GM10266 (cell line): ENCODE measurements at regions not wholly inside any gene's neighbourhood (a gene's known extent, or its start where the extent isn't known, plus 50 kb on each side); places are given as distances from the start of the nearest gene placed in this dataset.

Experiments used
- DNase-seq: peaks from one replicate; pipeline ENCODE4 v3.0.0; 2012; ENCODE audit errors: extremely low spot score
- TF ChIP-seq, protein P1 (sequence below): IDR thresholded peaks from 2 replicates; pipeline ENCODE4 v1.5.1; 2012; ENCODE audit warnings: mild to moderate bottlenecking, low read depth; ENCODE audit not compliant: control insufficient read depth, insufficient read depth; ENCODE audit errors: missing control alignments

DNA sequence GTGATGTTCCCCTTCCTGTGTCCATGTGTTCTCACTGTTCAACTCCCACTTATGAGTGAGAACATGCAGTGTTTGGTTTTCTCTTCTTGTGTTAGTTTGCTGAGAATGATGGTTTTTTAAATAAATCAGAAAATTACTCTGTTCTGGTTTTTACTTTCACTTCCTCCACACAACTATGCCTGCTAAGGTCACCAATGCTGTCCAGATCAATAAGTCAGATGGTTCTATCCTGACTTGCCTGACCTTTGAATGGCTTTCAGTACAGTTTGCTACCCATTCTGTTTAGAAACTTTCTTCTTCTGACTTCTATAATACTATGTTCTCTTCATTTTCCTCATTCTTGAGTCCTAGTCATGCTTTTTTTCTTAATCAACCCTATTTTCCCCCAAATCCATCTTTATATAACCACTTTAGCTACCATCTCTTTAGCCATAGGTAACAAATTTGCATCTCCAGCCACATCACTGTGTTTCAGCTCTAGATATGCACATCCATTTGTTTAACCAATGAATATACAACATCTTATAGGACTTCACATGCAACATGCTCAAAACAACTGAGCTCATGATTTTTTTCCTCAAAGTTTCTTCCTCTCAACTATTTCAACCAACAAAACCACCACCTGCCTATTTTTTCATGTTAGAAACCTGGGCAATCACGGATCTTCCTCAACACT lies 58.8 kb upstream of the SLC38A11 start:
- no peak for DNase-seq
- TF ChIP-seq, protein P1, sequence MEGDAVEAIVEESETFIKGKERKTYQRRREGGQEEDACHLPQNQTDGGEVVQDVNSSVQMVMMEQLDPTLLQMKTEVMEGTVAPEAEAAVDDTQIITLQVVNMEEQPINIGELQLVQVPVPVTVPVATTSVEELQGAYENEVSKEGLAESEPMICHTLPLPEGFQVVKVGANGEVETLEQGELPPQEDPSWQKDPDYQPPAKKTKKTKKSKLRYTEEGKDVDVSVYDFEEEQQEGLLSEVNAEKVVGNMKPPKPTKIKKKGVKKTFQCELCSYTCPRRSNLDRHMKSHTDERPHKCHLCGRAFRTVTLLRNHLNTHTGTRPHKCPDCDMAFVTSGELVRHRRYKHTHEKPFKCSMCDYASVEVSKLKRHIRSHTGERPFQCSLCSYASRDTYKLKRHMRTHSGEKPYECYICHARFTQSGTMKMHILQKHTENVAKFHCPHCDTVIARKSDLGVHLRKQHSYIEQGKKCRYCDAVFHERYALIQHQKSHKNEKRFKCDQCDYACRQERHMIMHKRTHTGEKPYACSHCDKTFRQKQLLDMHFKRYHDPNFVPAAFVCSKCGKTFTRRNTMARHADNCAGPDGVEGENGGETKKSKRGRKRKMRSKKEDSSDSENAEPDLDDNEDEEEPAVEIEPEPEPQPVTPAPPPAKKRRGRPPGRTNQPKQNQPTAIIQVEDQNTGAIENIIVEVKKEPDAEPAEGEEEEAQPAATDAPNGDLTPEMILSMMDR, result no peak

DNA sequence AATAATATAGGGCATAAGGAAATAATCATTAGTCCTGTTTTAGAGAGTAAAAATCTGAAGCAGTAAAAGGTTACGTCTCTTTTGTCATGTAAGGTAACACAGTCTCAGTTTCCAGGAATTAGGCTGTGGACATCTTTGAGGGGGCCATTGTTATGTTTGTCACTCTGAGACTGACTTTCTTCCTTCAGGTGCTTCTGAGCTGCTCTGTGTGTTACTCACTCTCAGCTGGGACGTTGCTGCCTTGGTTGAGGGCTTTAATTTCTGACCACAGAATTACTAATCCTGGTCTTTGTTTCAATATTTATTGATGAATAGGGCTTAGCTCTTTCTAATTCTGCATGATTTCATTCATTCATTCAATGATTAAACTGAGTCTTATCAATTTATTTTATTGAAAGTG lies 55.9 kb upstream of the SLC38A11 start:
- no peak for DNase-seq
- TF ChIP-seq, protein P1, result no peak

DNA sequence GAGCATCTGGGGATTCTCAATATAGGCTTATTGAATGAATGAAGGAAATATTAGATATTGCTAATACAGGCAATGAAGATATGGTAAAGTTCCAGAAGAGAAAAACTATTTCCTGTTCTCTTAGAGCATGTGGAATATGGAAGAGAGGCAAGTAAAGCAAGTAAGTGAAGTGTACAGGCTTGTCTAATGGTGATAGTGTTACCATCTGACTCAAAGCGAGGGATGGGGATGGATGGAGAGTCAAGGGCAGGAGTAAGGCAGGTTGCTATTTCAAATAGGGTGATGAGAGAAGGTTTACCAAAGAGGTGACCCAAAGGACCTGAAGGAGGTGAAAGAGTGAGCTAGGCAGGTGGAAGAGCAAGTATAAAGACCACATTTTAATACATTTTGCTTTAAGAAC lies 55.2 kb upstream of the SLC38A11 start:
- TF ChIP-seq, protein P1, result no peak
- no peak for DNase-seq

DNA sequence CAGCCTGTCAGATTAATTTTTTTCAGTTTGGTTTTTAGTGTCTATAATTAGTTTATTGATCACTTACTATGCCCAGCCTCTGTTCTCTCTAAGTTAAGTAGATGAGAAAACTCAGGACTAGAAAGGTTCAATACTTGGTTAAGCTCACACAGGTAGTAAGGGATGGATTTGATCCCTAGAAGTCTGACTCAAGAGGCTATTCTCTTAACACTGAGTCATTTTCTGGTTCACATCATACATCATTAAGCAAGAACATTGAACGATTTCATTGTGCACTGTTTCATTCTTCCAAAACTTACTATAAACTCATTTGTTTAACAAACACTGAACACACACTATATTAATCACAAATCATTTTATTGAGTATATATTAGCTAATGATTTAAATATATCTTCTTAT lies 54.1 kb upstream of the SLC38A11 start:
- TF ChIP-seq, protein P1, result no peak
- DNase-seq, result no peak

DNA sequence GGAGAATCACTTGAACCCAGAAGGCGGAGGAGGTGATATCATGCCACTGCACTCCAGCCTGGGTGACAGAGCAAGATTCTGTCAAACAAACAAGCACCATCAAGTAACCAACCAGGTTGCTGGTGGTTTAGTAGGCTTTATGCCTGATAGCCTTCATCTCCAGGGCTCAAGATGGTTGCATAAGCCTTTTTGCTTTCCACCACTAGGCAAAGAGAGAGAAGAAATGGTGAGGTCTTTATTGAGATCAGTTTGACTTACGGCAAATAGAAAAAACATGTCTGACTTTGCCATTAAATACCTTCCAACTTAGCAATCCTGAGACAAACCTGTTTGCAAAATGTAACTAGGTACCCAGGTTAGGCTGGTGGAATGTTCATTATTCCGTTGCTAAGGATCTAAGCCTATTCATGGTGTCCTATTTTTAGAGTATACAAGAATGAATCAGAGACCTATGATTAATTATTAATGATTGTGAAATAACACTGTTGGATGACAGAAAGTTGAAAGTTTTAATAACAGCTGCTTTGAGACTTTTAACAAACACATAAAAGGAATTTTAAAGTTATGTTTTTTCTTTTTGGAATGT lies 53.5 kb upstream of the SLC38A11 start:
- TF ChIP-seq, protein P1, result no peak
- no peak for DNase-seq

DNA sequence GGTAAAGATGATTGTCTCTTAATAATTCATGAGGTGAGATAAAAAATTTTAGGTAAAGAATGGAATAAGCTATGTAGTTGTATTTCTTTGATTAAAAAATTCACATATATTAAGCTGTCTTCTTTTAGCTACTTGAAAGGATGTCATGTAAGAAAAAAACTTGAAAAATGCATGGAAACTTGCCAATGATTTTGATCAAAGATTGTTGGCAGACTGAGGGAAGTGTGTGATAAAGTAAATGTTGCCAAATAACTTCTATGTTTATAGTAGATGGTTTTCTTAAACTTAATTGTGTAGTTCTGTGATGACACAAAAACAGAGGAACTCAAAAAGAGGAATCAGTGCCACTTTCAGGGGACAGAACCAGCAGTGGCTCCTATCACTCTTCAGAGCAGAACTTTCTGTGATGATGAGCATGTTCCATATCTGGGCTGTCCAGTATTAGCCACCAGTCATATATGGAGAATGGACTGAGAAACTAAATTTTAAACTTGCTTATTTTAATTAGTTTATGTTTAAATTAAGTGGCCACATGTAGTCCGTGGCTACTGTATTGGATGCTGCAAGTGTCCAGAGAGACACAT lies 51.9 kb upstream of the SLC38A11 start:
- no peak for DNase-seq
- TF ChIP-seq, protein P1, result no peak
